MM.1S (cell line): ENCODE measurements at regions not wholly inside any gene's neighbourhood (a gene's known extent, or its start where the extent isn't known, plus 50 kb on each side); places are given as distances from the start of the nearest gene placed in this dataset.
"Not testable (repeated sequence)": the region's sequence is repeated elsewhere in the genome, so short reads cannot be mapped to it uniquely, and the experiment has no call there.

Experiments
- DNase-seq: peaks from one replicate; pipeline ENCODE4 v3.0.0-alpha.2; 2015
- H2AFZ ChIP-seq: fragments of 300-600 bp; sonication (generic); 2 replicates; pipeline ENCODE4 v1.6.0; 2016; ENCODE audit warnings: antibody characterized with exemption, low read length
- H3F3A ChIP-seq: fragments of 300-600 bp; sonication (generic); 2 replicates; pipeline ENCODE4 v1.6.1; 2016; ENCODE audit warnings: mild to moderate bottlenecking, antibody characterized with exemption, low read length, moderate library complexity, mixed read lengths; ENCODE audit not compliant: insufficient read depth
- H3K27ac ChIP-seq: fragments of 300-600 bp; sonication (generic); 2 replicates; pipeline ENCODE4 v1.5.1; 2016; ENCODE audit warnings: mild to moderate bottlenecking, low read length
- H3K27me3 ChIP-seq: fragments of 300-600 bp; sonication (generic); replicated peaks from 2 replicates; pipeline ENCODE4 v1.6.0; 2016; ENCODE audit warnings: low read length; ENCODE audit not compliant: insufficient read depth
- H3K36me3 ChIP-seq: fragments of 300-600 bp; sonication (generic); replicated peaks from 2 replicates; pipeline ENCODE4 v1.6.1; 2016; ENCODE audit warnings: mild to moderate bottlenecking, low read length, mixed read lengths; ENCODE audit not compliant: insufficient read depth
- H3K4me1 ChIP-seq: fragments of 300-600 bp; sonication (generic); 2 replicates; pipeline ENCODE4 v1.6.1; 2016; ENCODE audit warnings: low read length, mixed read lengths
- H3K4me2 ChIP-seq: fragments of 300-600 bp; sonication (generic); 2 replicates; pipeline ENCODE4 v1.6.0; 2016; ENCODE audit warnings: low read depth, low read length
- H3K4me3 ChIP-seq: fragments of 300-600 bp; sonication (generic); 2 replicates; pipeline ENCODE4 v1.5.1; 2016; ENCODE audit warnings: low read length, mixed read lengths
- H3K79me2 ChIP-seq: fragments of 300-600 bp; sonication (generic); 2 replicates; pipeline ENCODE4 v1.6.1; 2016; ENCODE audit warnings: mixed run types, low read length, mixed read lengths
- H3K9ac ChIP-seq: fragments of 300-600 bp; sonication (generic); 2 replicates; pipeline ENCODE4 v1.6.1; 2016; ENCODE audit warnings: low read length, mixed read lengths
- H3K9me2 ChIP-seq: fragments of 300-600 bp; sonication (generic); replicated peaks from 2 replicates; pipeline ENCODE4 v1.6.1; 2016; ENCODE audit warnings: mild to moderate bottlenecking, low read length, mixed read lengths; ENCODE audit not compliant: insufficient read depth
- H3K9me3 ChIP-seq: fragments of 300-600 bp; sonication (generic); replicated peaks from 2 replicates; pipeline ENCODE4 v1.6.1; 2016; ENCODE audit warnings: mild to moderate bottlenecking, low read length, mixed read lengths; ENCODE audit not compliant: insufficient read depth
- H4K20me1 ChIP-seq: fragments of 300-600 bp; sonication (generic); 2 replicates; pipeline ENCODE4 v1.6.1; 2016; ENCODE audit warnings: mild to moderate bottlenecking, low read length, moderate library complexity, mixed read lengths; ENCODE audit not compliant: insufficient read depth
- CTCF ChIP-seq: fragments of 300-600 bp; sonication (generic); IDR thresholded peaks from 2 replicates; pipeline ENCODE4 v1.5.1; 2016; ENCODE audit warnings: antibody characterized with exemption, low read length, mixed read lengths
- EZH2 ChIP-seq: fragments of 300-600 bp; sonication (generic); optimal IDR thresholded peaks from 2 replicates; pipeline ENCODE3; 2017; ENCODE audit warnings: low read depth, mild to moderate bottlenecking, antibody characterized with exemption, low read length, mixed read lengths
- EZH2phosphoT487 ChIP-seq: fragments of 300-600 bp; sonication (generic); IDR thresholded peaks from 2 replicates; pipeline ENCODE4 v1.6.1; 2018; ENCODE audit warnings: antibody characterized with exemption, low read length

DNA sequence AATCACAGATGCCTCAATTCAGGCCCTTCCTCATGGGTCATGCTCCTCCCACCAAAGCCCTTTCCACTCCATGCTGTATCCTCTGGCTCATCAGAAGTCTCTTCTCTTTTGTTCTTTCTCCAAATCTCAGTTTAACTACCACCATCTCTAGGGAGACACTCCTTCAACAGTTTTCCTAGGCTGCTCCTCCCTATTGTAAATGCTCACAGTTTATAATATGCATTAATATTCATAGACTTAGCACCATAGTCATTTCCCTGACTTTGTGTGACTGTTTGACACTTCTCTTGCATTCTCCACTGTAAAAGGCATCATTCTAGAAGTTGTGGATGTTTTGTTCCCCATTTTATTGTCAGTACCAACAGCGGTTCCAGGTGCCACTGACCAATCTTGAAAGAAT, 226.5 kb upstream of the PRSS1 start:
- no peak overlapping the region for H3K4me3 ChIP-seq
- no peak overlapping the region for H3K4me2 ChIP-seq
- H3F3A ChIP-seq: no peaks in the 10 kb centered on the region
- no peaks in the 10 kb centered on the region for H3K27me3 ChIP-seq
- no peak overlapping the region for H3K27ac ChIP-seq
- no peak for TF ChIP-seq EZH2phosphoT487
- no peak for TF ChIP-seq CTCF
- TF ChIP-seq EZH2: no peak
- no peaks in the 10 kb centered on the region for H3K79me2 ChIP-seq
- H3K4me1 ChIP-seq: peaks cover 13% of the 10 kb centered on the region
- no peak overlapping the region for H2AFZ ChIP-seq
- H4K20me1 ChIP-seq: no peaks in the 10 kb centered on the region
- no peaks in the 10 kb centered on the region for H3K9me2 ChIP-seq
- H3K9me3 ChIP-seq: no peaks in the 10 kb centered on the region
- H3K9ac ChIP-seq: no peak overlapping the region
- H3K36me3 ChIP-seq: no peaks in the 10 kb centered on the region
- no peak for DNase-seq

- not testable (repeated sequence) for H3K27me3 ChIP-seq, H3K79me2 ChIP-seq, H3K9me2 ChIP-seq, H3F3A ChIP-seq, H4K20me1 ChIP-seq, H3K36me3 ChIP-seq, H3K4me3 ChIP-seq, H3K9me3 ChIP-seq, H3K4me2 ChIP-seq, H3K27ac ChIP-seq, H3K9ac ChIP-seq
- peak; percentile 35 for DNase-seq
- TF ChIP-seq CTCF: peak; percentile 48
- H3K4me1 ChIP-seq: peaks cover 13% of the 10 kb centered on the region
- H2AFZ ChIP-seq: peak overlapping the region; percentile 69; the same call in 1 of the 2 replicates
Measured at GRCh38 chr7:142520885-142521284, 228.4 kb upstream of the PRSS1 start.

GRCh38 chr7:142520455-142520854, 228.8 kb upstream of the PRSS1 start:
- not testable (repeated sequence) for H3K4me3 ChIP-seq, H3K9me3 ChIP-seq, H3K27ac ChIP-seq, H3K27me3 ChIP-seq, H4K20me1 ChIP-seq, H3K36me3 ChIP-seq, H3K79me2 ChIP-seq, H3K9me2 ChIP-seq, H3F3A ChIP-seq, H3K9ac ChIP-seq
- DNase-seq: peak; percentile 54
- Histone ChIP-seq H3K4me2 (peak overlapping the region; percentile 16; the same call in 1 of the 2 replicates), H3K4me1 (peaks cover 16% of the 10 kb centered on the region), H2AFZ (peak overlapping the region; percentile 69)

GRCh38 chr7:142519079-142520078, 229.9 kb upstream of the PRSS1 start:
- H3K27ac ChIP-seq: no peak overlapping the region
- DNase-seq: peak; percentile 20
- no peaks in the 10 kb centered on the region for H3K9me2 ChIP-seq
- no peaks in the 10 kb centered on the region for H4K20me1 ChIP-seq
- no peaks in the 10 kb centered on the region for H3F3A ChIP-seq
- no peak overlapping the region for H3K4me2 ChIP-seq
- H3K9me3 ChIP-seq: no peaks in the 10 kb centered on the region
- no peak overlapping the region for H3K4me3 ChIP-seq
- H3K36me3 ChIP-seq: no peaks in the 10 kb centered on the region
- TF ChIP-seq CTCF: 0 out of 2 replicates have a peak, but pooled peaks have one; percentile 5
- TF ChIP-seq EZH2phosphoT487: no peak
- peak overlapping the region; percentile 69 for H2AFZ ChIP-seq
- no peak overlapping the region for H3K9ac ChIP-seq
- no peaks in the 10 kb centered on the region for H3K79me2 ChIP-seq
- H3K27me3 ChIP-seq: no peaks in the 10 kb centered on the region
- peaks cover 16% of the 10 kb centered on the region for H3K4me1 ChIP-seq
